Effector CD4-positive, alpha-beta T cell (primary cell): ENCODE measurements at regions not wholly inside any gene's neighbourhood (a gene's known extent, or its start where the extent isn't known, plus 50 kb on each side); places are given as distances from the start of the nearest gene placed in this dataset.

ENCODE experiments used
- DNase-seq: peaks from one replicate; pipeline ENCODE4 v3.0.0-alpha.2; 2020

- no peak for DNase-seq
These were observed 321.6 kb upstream of the HS6ST1 start for GRCh38 chr2:128640166-128640844.

- no peak for DNase-seq
These were observed 322.2 kb upstream of the HS6ST1 start for GRCh38 chr2:128640845-128641360.

GRCh38 chr2:128641421-128642080 is 322.9 kb upstream of the HS6ST1 start:
- no peak for DNase-seq

- no peak for DNase-seq
These were observed 323.6 kb upstream of the HS6ST1 start for GRCh38 chr2:128642316-128642715.

- DNase-seq, result no peak
These were observed 324.2 kb upstream of the HS6ST1 start for GRCh38 chr2:128642821-128643220.

GRCh38 chr2:128643221-128644065 is 324.8 kb upstream of the HS6ST1 start:
- no peak for DNase-seq

- DNase-seq, result no peak
These were observed 325.5 kb upstream of the HS6ST1 start for GRCh38 chr2:128644156-128644555.

- DNase-seq, result no peak
These were observed 326.1 kb upstream of the HS6ST1 start for GRCh38 chr2:128644718-128645256.

GRCh38 chr2:128645631-128646030 is 327.0 kb upstream of the HS6ST1 start:
- DNase-seq, result no peak

GRCh38 chr2:128646091-128646490 is 327.4 kb upstream of the HS6ST1 start:
- no peak for DNase-seq

- no peak for DNase-seq
These were observed 328.0 kb upstream of the HS6ST1 start for GRCh38 chr2:128646691-128647090.

- no peak for DNase-seq
These were observed 332.3 kb upstream of the HS6ST1 start for GRCh38 chr2:128651000-128651399.

- DNase-seq, result no peak
These were observed 335.7 kb upstream of the HS6ST1 start for GRCh38 chr2:128654408-128654807.

GRCh38 chr2:128660836-128661235 is 342.2 kb upstream of the HS6ST1 start:
- no peak for DNase-seq

GRCh38 chr2:128661311-128661710 is 342.6 kb upstream of the HS6ST1 start:
- DNase-seq, result no peak

- no peak for DNase-seq
These were observed 343.4 kb upstream of the HS6ST1 start for GRCh38 chr2:128662051-128662471.

- no peak for DNase-seq
These were observed 344.8 kb upstream of the HS6ST1 start for GRCh38 chr2:128663371-128664050.

- no peak for DNase-seq
These were observed 345.9 kb upstream of the HS6ST1 start for GRCh38 chr2:128664499-128664971.

- no peak for DNase-seq
These were observed 346.4 kb upstream of the HS6ST1 start for GRCh38 chr2:128665113-128665512.

GRCh38 chr2:128666596-128666995 is 347.9 kb upstream of the HS6ST1 start:
- no peak for DNase-seq

GRCh38 chr2:128667391-128667790 is 348.7 kb upstream of the HS6ST1 start:
- DNase-seq, result no peak

- no peak for DNase-seq
These were observed 350.3 kb upstream of the HS6ST1 start for GRCh38 chr2:128668946-128669345.
